Osteoblast (primary cell): ENCODE measurements at regions not wholly inside any gene's neighbourhood (a gene's known extent, or its start where the extent isn't known, plus 50 kb on each side); places are given as distances from the start of the nearest gene placed in this dataset.

ENCODE experiments used
- DNase-seq: peaks from one replicate; pipeline ENCODE4 v3.0.0; 2011; ENCODE audit warnings: low spot score, mixed read lengths; ENCODE audit not compliant: insufficient read length; ENCODE audit errors: missing footprints
- H2AFZ ChIP-seq: 2 replicates; pipeline ENCODE4 v1.6.0; 2011; ENCODE audit warnings: mild to moderate bottlenecking, low read length
- H3K27ac ChIP-seq: 2 replicates; pipeline ENCODE4 v1.5.1; 2011; ENCODE audit warnings: mild to moderate bottlenecking, low read depth, low read length, moderate library complexity
- H3K27me3 ChIP-seq: 2 replicates; pipeline ENCODE4 v1.6.0; 2012; ENCODE audit warnings: mild to moderate bottlenecking, control low read depth, inconsistent platforms, low read length, moderate library complexity; ENCODE audit not compliant: insufficient read depth
- H3K36me3 ChIP-seq: 2 replicates; pipeline ENCODE4 v1.5.1; 2011; ENCODE audit warnings: mild to moderate bottlenecking, low read length, control low read depth, moderate library complexity; ENCODE audit not compliant: insufficient read depth
- H3K4me1 ChIP-seq: 2 replicates; pipeline ENCODE4 v1.5.1; 2011; ENCODE audit warnings: mild to moderate bottlenecking, low read length, control low read depth, moderate library complexity; ENCODE audit not compliant: insufficient read depth
- H3K4me2 ChIP-seq: 2 replicates; pipeline ENCODE4 v1.6.0; 2011; ENCODE audit warnings: mild to moderate bottlenecking, low read length; ENCODE audit not compliant: insufficient read depth
- H3K4me3 ChIP-seq: fragments of 200-600 bp; sonication (generic); 3 replicates; pipeline ENCODE4 v1.5.1; 2012; ENCODE audit warnings: mild to moderate bottlenecking, low read length, inconsistent platforms; ENCODE audit not compliant: insufficient read depth
- H3K79me2 ChIP-seq: 2 replicates; pipeline ENCODE4 v1.6.0; 2012; ENCODE audit warnings: mild to moderate bottlenecking, low read length, control low read depth, inconsistent platforms; ENCODE audit not compliant: insufficient read depth
- H3K9me3 ChIP-seq: 2 replicates; pipeline ENCODE4 v1.5.1; 2011; ENCODE audit warnings: low read depth, low read length, control low read depth
- H4K20me1 ChIP-seq: 2 replicates; pipeline ENCODE4 v1.6.0; 2012; ENCODE audit warnings: mild to moderate bottlenecking, low read length, control low read depth; ENCODE audit not compliant: insufficient read depth
- TF ChIP-seq, protein P1 (sequence below): IDR thresholded peaks from 2 replicates; pipeline ENCODE4 v1.5.1; 2011; ENCODE audit warnings: mild to moderate bottlenecking, low read depth, low read length, moderate library complexity; ENCODE audit errors: extremely low read depth

GRCh38 chr3:180332608-180333007 lies 269.4 kb upstream of the TTC14 start:
- H3K4me2 ChIP-seq, result no peak overlapping the region
- H3K4me3 ChIP-seq, result no peak overlapping the region
- no peak overlapping the region for H2AFZ ChIP-seq
- no peaks in the 10 kb centered on the region for H3K9me3 ChIP-seq
- no peaks in the 10 kb centered on the region for H3K4me1 ChIP-seq
- no peaks in the 10 kb centered on the region for H3K27me3 ChIP-seq
- H3K79me2 ChIP-seq, result no peaks in the 10 kb centered on the region
- H3K36me3 ChIP-seq, result no peaks in the 10 kb centered on the region
- DNase-seq, result no peak
- H3K27ac ChIP-seq, result no peak overlapping the region
- H4K20me1 ChIP-seq, result no peaks in the 10 kb centered on the region
- TF ChIP-seq, protein P1, sequence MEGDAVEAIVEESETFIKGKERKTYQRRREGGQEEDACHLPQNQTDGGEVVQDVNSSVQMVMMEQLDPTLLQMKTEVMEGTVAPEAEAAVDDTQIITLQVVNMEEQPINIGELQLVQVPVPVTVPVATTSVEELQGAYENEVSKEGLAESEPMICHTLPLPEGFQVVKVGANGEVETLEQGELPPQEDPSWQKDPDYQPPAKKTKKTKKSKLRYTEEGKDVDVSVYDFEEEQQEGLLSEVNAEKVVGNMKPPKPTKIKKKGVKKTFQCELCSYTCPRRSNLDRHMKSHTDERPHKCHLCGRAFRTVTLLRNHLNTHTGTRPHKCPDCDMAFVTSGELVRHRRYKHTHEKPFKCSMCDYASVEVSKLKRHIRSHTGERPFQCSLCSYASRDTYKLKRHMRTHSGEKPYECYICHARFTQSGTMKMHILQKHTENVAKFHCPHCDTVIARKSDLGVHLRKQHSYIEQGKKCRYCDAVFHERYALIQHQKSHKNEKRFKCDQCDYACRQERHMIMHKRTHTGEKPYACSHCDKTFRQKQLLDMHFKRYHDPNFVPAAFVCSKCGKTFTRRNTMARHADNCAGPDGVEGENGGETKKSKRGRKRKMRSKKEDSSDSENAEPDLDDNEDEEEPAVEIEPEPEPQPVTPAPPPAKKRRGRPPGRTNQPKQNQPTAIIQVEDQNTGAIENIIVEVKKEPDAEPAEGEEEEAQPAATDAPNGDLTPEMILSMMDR, result no peak

DNA sequence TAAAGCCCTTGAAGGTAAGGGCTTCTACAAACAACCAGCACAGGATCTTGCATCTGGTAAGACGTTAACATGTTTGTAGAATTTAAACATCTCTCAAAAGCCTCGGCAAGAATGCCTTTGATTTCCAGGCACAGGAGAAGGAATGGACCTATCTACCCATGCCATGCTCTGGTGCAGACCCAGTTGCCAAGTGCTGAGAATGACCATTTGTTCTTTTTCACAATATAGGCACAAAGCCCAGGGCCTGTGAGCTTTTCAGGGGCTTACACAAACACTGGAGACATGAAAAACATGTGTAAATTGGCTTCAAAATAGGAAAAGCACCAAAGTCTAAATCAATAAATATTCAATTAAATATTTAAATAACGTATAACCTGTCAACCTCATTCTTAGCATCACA lies 266.9 kb upstream of the TTC14 start:
- TF ChIP-seq, protein P1, result no peak
- H3K4me3 ChIP-seq, result no peak overlapping the region
- no peak overlapping the region for H3K27ac ChIP-seq
- H2AFZ ChIP-seq, result no peak overlapping the region
- no peaks in the 10 kb centered on the region for H4K20me1 ChIP-seq
- no peak overlapping the region for H3K4me2 ChIP-seq
- no peaks in the 10 kb centered on the region for H3K36me3 ChIP-seq
- H3K79me2 ChIP-seq, result no peaks in the 10 kb centered on the region
- H3K4me1 ChIP-seq, result no peaks in the 10 kb centered on the region
- no peak for DNase-seq
- no peaks in the 10 kb centered on the region for H3K9me3 ChIP-seq
- H3K27me3 ChIP-seq, result no peaks in the 10 kb centered on the region

- no peak overlapping the region for H2AFZ ChIP-seq
These were observed 261.6 kb upstream of the TTC14 start for GRCh38 chr3:180340395-180340794.

GRCh38 chr3:180341516-180341915 lies 260.4 kb upstream of the TTC14 start:
- DNase-seq, result no peak
- Histone ChIP-seq H4K20me1 (no peaks in the 10 kb centered on the region), H3K79me2 (no peaks in the 10 kb centered on the region), H3K4me2 (no peak overlapping the region), H3K9me3 (no peaks in the 10 kb centered on the region), H3K36me3 (no peaks in the 10 kb centered on the region), H2AFZ (peak overlapping the region; percentile 66), H3K4me3 (no peak overlapping the region), H3K27me3 (no peaks in the 10 kb centered on the region), H3K4me1 (no peaks in the 10 kb centered on the region), H3K27ac (no peak overlapping the region)
- TF ChIP-seq, protein P1, result no peak

More at GRCh38 chr3:180340395-180340794, 261.6 kb upstream of the TTC14 start:
- H3K79me2 ChIP-seq, result no peaks in the 10 kb centered on the region
- H4K20me1 ChIP-seq, result no peaks in the 10 kb centered on the region
- no peak overlapping the region for H3K27ac ChIP-seq
- TF ChIP-seq, protein P1, result no peak
- no peaks in the 10 kb centered on the region for H3K9me3 ChIP-seq
- H3K27me3 ChIP-seq, result no peaks in the 10 kb centered on the region
- H3K4me3 ChIP-seq, result no peak overlapping the region
- H3K4me2 ChIP-seq, result no peak overlapping the region
- DNase-seq, result no peak
- H3K36me3 ChIP-seq, result no peaks in the 10 kb centered on the region
- no peaks in the 10 kb centered on the region for H3K4me1 ChIP-seq
